22Rv1 (cell line): ENCODE measurements at regions not wholly inside any gene's neighbourhood (a gene's known extent, or its start where the extent isn't known, plus 50 kb on each side); places are given as distances from the start of the nearest gene placed in this dataset.

ENCODE experiments used
- CTCF ChIP-seq: fragments of 450-650 bp; IDR thresholded peaks from 2 replicates; pipeline ENCODE4 v1.5.1; 2017; ENCODE audit warnings: mild to moderate bottlenecking
- ZFX ChIP-seq: fragments of 450-650 bp; IDR thresholded peaks from 2 replicates; pipeline ENCODE4 v1.6.1; 2017; ENCODE audit warnings: antibody characterized with exemption, borderline replicate concordance

GRCh38 chr4:121597346-121597934 is 99.3 kb downstream of the ANXA5 start:
- TF ChIP-seq CTCF, result no peak
- no peak for TF ChIP-seq ZFX
